GM21619 (cell line): ENCODE measurements at regions not wholly inside any gene's neighbourhood (a gene's known extent, or its start where the extent isn't known, plus 50 kb on each side); places are given as distances from the start of the nearest gene placed in this dataset.

Source experiments
- ATAC-seq: cut with Tn5 transposase; IDR thresholded peaks from one replicate; pipeline ENCODE4 v1.9.1; 2021; ENCODE audit not compliant: unreplicated experiment

DNA sequence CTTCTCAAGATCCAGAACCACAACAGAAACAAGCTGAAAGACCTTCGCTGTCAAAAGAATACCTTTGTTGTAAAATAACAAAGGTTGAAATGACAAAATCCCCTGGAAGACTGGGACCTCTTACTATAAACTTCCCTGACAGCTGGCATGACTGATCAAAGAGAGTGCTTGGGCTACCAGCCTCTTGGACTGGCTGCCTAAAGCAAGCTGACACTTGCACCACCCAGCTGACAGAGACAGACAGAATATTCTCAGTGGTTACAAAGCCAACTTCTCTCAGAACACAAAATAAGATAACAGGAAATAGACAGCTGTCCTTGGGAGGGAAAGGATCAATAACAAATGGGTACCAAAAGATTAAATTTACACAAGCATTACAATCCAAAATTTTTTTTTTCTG is 241.7 kb upstream of the SPOCK3 start:
- ATAC-seq: no peak

DNA sequence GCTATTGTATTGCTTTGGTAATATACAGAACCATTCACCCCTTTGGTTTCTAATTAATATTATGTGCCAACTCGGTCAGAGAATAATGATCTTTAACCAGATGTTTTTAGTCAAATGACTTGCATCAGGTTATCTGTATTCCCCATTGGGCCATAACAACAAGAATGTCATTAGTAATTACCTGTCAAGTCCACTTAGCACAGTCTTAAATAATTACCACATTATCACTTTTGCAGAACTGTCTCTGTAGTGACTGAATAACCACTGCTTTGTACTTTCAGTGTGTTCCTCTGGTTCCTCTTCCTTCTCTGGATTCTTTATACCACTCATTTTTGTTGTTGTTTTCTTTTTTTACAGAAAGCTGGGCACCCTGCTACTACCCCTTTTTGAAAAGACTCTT is 257.7 kb upstream of the SPOCK3 start:
- ATAC-seq: no peak

DNA sequence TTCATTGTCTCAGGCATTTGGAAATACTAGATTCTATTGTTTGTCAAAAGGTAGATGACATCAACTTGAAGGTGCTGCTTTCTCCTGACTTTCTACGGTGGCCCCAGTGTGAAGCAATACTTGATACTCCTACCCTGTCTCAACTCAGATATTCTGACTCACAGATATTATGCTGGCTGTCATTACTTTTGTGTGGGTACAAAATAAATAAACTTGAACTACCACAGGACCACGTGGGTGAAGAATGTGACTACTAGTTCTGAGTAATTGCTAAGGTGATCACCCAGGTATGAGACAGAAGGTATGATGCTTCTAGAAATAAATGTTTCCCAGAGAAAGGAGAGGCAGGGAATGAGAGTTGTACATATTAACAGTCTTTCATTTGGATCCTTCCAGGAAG is 275.3 kb upstream of the SPOCK3 start:
- no peak for ATAC-seq

DNA sequence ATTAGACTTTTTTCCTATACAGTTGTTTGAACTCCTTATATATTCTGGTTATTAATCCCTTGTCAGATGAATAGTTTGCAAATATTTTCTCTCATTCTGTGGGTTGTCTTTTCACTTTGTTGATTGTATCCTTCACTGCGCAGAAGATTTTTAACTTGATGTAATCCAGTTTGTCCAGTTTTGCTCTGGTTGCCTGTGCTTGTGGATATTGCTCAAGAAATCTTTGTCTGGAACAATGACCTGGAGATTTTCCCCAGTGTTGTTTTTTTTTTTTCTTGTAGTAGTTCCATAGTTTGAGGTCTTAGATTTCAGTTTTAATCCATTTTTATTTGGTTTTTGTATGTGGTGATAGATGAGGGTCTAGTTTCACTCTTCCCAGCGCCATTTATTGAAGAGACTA is 289.8 kb upstream of the SPOCK3 start:
- no peak for ATAC-seq

DNA sequence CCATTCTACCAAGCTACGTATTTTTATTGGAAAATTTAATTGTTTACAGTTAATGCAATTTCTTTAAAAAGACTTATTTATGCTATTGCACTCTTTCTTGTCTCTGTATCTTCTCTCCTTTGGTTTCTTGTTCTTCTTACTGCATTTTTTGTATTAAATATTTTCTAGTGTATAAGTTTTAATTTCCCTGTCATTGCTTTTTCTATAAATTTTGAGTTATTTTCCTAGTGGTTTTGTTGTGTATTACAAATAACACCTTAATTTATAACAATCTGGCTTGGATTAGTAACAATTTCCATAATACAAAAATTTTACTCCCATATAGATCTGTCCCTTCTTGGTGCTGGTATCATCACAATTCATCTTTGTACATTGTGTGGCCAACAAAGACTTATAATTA is 303.5 kb upstream of the SPOCK3 start:
- ATAC-seq: no peak

DNA sequence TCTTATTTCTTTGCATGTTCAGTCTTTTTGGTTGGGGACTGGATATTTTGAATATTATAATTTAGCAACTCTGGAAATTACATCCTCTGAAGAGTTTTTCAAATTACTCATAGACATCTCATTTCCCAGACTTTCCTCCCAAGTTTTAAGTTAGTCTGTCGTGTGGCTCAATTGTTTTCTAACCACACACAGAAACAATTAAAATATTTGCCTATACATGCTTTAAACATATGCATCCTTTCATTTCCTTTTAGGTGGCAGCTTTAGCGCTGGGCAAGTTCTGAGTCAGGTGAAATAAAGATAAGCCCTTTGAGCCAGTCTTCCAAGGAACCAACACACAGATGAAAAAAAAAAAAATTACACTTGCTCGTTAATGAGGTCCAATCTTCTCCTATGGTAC is 307.0 kb upstream of the SPOCK3 start:
- ATAC-seq: no peak

DNA sequence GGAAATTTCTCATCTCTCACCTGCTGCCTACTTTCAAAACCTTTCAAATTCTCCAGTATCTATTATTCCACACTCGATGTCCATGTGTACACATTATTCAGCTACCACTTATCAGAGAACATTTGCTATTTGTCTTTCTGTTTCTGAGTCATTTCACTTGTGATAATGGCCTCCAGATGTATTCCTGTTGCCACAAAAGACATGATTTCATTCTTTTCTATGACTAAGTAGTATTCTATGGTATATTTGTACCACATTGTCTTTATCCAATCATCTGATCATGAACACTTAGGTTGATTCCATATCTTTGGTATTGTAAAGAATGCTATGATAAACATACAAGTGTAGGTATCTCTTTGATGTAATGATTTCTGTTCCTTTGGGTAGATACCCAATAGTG is 310.1 kb upstream of the SPOCK3 start:
- ATAC-seq: no peak

DNA sequence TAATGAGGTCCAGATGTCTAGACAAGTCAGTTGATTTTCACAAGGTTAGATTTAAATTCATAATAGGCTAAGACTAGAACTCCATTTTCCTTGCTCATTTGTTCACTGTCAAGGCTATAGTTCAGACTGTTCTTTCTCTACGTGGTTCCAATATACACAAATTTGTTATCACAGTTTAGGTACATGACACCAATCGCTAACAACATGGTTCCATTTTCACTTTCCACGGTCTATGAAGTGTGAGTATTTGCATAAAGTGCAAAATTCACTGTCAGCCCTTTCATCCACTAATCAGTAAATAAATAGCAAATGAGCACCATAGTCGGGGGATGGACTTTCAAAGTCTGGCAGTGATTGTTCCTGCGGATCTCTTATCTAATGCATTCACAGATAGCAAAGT is 315.7 kb upstream of the SPOCK3 start:
- ATAC-seq: no peak

DNA sequence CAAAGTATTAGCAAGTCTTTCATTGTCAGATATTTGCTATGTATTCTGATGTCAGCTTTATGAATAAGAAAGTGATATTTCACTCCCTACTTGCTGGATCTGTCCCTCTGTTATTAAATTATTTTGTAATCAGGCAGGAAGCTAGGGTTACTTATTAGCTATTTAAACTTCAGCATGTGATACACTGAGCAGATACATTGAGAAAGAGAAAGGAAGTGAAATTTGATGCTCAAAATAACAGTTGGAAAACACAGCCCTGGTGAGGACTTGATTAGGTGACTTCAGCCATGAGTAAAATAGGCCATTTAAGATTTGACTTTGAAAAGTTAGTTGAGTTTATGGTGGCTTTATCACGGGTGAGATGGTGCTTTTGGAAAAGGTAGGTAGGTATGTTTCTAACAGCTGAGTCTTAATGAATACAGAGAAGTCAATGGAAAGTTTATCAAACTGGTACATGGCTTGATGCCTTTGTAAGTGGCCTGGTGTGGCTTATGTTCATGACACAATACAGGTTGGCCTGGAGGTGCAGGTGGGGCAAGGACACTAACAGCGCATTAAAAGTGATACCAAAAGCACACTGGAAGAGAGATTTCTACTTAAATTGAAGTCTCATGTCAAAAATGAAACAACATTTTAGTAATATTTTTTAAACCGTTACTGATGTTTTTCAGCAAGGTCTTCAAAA is 321.2 kb upstream of the SPOCK3 start:
- ATAC-seq: peak; percentile 73

DNA sequence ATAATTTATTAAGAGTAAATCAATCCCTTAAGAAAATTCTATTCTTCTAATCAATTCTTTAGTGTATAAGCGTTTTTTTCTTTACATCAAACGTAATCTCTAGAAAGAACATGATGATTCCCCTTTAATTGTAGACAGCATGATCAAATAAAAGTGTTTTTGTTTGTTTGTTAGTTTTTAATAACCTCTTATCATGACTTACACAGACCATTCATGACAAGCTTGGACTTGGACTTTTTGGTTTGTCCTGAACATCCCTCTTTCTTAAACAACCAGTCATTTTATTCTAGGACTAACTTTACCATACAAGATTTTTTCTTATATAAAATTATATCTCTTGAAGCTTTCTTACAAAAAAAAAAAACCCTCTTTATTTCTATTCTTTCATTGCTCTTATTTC is 344.6 kb upstream of the SPOCK3 start:
- ATAC-seq: no peak

DNA sequence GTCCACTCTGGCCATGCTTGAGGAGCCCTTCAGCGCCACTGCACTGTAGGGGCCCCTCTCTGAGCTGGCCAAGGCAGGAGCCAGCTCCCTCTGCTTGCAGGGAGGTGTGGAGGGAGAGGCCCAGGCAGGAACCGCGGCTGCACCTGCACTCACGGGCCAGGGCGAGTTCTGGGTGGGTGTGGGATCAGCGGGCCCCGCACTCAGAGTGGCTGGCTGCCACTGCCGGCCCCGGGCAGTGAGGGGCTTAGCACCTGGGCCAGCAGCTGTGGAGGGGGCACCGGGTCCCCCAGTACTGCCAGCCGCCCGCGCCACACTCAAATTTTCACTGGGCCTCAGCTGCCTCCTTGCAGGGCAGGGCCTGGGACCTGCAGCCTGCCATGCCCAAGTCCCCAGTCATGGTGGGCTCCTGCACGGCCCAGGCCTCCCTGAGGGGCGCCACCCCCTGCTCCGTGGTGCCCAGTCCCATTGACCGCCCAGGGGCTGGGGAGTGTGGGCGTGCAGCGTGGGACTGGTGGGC is 347.2 kb upstream of the SPOCK3 start:
- ATAC-seq: no peak

DNA sequence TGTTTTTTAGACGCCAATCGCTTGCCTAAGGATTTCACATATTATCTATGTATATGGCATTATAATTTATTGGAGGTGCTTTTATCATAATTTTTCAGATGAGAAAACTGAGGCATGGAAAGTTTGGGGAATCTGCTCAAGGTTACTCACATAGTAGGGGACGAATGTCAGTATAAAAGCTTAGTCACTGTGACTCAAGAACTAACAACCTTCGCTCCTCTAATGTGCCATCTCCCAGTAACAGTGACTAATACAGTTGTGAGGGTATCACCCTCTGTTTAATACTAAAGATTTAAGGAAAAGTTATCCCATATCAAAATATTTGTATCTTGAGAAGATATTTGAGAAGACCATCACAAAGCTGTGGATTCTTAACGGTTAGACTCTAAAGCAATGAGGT is 353.1 kb upstream of the SPOCK3 start:
- ATAC-seq: no peak

DNA sequence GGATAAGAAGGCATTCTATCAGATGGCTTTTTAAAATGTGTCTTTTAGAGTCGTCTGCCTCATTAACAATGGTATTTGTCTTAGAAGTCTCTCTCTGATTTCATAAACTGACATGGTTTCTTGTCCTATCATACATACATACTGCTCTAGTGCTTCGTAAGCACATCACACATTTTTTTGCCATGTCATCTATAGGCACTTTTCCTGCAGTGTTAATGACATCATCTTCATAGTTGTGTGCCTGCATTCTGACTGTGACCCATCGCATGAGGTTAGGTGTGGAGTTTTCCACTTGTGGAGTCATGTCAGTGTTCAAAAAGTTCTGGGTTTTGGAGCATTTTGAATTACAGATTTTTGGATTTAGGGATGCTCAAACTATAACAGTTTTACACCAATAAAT is 361.6 kb upstream of the SPOCK3 start:
- no peak for ATAC-seq

DNA sequence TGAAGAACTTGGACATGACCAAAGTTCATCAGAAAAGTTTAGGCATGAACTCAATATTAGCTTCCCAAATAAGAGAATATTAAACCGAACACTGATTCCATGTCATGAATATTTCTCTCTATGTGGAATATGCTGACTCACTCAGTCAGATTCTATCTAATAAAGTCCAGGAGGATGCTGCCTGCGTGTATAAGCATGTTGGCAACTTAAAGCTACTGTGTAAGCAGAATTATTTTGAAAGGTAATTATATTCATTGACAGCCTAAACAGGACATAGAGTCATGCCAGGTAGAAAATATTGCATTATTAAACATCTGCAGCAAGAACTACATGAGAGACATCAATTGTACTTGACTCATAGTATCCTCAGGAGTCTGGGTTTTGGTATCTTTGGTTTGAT is 367.9 kb upstream of the SPOCK3 start:
- no peak for ATAC-seq

DNA sequence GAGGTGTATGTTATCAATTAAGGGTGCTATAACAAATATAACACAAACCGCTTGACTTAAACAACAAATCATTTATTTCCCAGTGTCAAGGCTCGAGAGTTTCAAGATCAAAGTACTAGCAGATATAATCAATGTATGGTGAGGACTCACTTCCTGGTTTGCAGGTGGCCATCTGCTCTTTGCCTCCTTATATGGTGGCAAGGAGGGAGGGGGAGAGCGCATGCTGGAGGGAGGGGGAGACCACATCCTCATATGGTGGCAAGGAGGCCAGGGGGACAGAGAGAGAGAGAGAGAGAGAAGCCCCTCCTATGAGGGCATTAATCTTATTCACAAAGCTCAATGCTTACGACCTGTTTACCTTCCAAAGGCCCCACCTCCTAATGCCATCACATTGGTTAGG is 372.3 kb upstream of the SPOCK3 start:
- no peak for ATAC-seq

DNA sequence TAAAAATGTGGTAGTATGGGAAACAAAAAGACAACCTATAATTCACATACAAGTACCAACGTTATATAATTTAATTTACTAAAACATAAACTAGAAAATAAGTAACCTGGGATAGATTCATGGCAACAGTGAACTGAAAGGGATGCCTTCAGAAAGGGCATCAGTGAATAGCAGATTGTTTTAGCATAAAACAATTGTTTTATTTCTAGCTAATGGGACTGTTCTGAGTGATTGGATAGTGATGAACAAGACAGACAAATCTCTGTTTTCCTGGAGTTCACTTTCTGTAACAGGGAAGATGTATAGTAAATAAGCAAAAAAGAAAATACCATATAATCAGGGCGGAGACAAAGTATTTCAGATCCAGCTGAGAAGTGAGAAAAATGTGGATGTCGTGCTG is 379.1 kb upstream of the SPOCK3 start:
- no peak for ATAC-seq

DNA sequence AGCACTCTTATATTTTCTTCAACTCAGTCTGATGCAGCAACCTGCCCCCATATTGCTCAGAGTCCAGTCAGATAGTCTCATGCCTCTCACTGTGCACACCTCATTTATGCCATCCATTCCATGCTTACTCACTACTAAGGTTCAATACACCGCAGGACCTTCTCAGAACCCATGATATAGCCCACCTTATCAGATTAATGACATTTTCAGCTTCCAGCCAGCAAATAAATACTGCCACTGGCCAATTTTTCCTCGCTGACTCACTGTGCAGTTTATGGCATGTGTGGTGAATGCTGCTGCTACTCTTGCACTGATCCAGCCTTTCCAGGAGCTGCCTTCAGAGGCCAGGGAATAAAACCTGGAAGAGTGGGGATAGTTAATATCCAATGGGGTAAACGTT is 380.6 kb upstream of the SPOCK3 start:
- ATAC-seq: no peak

DNA sequence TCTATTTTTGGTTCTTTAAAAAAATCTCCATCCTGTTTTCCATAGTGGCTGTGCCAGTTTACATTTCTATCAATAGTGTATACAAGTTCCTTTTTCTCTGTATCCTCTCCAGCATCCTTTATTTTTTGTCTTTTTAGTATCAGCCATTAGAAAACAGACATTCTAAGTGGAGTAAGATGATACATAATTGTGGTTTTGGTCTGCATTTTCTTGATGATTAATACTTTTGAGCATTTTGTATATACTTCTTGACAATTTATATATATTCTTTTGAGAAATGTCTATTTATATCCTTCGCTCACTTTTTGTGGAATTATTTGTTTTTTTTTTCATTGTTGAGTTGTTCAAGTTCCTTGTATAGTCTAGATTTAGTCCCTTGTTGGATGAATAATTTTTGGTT is 382.2 kb upstream of the SPOCK3 start:
- ATAC-seq: no peak

DNA sequence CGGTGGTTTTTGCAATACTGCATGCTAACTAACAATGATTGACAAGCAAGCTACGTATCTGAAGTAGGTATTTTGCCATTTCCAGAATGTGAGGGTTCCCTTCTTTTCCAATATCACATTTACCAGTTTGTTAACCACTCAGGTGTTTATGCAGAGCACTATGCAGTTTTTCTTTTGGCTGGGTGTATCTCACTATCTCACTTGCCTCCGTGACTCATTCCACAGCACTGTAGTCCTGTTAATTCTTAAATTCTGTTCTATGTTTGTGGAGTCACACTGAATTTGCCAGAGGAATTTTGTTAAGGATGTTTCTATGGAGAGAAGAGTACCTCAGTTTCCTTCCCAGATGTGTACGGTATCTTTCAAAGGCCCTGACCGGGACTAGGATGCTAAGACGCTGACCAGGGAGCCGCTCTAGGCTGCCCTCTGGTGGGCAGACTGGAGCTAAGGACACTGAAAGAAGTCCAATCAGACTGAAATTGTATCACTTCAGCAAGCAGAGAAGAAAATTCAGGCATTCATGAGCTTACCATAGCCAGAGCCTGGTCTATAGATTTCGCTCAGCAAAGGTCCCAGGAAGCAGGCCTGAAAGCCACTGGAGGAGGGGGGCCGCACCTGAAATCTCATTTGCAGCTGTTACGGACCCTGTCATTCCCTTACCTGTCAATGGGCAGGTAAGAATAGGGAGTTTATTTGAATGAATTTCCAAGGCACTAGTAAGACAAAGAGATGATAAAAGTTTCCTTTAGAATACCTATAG is 388.4 kb upstream of the SPOCK3 start:
- peak; percentile 97 for ATAC-seq

DNA sequence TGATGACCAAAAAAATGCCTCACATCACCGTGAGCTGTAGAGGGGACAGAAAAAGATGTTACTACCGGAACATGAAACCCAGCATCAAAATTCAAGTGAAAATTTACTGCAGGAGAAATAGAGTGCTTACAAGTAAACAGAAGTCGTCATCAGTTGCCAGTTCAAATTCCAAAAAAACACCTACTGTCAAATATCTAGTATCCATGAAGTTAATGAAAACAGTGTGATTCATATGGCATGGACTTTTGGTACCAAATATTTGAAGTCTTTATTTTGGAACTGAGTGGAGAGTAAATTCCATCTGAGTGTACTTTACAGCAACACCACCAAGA is 388.9 kb upstream of the SPOCK3 start:
- ATAC-seq: no peak

DNA sequence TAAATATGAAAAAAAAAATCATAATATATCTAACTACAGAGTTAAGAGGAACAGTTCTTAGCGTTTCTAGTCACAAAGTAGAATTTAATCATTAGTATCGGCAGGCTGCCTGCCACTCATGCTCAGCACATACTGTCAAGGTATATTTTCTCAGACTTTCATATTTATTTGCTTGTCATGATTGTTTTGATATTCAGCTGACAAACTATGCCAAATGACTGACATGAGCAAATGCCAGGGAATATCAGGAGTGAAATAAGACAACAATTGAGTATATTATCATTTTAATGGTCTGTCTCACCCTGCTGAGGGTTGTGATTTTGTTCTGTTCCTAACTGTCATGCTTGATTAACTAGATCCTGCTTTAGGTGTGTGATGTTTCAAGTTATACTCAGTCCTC is 395.0 kb upstream of the SPOCK3 start:
- no peak for ATAC-seq

DNA sequence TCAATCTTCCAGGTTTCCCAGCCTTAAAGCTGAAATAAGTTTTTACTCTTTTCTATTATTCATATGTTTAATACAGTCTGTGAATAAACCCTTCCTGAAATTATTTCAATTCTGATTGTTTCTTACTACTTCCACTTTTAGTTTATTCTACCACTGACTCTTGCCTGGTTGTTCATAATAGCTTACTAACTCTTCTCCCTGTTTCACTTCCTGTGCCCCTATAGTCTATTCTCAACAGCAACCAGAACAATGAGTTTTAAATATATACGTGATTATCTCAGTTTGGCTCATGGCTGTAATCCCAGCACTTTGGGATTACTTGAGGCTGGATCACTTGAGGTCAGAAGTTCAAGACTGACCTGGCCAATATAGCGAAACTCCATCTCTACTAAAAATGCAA is 408.0 kb upstream of the SPOCK3 start:
- ATAC-seq: no peak

DNA sequence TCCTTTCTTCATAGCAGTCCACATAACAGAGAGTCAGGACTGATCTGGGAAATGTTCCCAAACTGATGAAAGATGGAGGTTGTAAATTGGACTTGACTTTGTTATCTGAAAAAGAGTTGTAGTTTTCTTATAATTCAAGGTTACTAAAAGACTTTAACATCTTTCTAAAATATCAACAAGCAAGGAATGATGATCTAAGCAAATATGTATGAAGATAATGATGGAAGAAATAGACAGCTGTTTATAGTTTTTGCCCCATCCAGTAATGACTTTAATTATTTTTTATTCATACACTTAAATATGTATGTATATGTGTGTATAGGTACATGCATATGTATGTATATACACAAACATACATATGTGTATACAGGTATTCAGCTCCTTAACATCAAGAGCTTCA is 411.1 kb upstream of the SPOCK3 start:
- ATAC-seq: no peak
